Stomach (tissue), 4 donors: ENCODE measurements at regions not wholly inside any gene's neighbourhood (a gene's known extent, or its start where the extent isn't known, plus 50 kb on each side); places are given as distances from the start of the nearest gene placed in this dataset.
"Not testable (repeated sequence)": the region's sequence is repeated elsewhere in the genome, so short reads cannot be mapped to it uniquely, and the experiment has no call there.

Experiments used
- CTCF ChIP-seq, 7 experiments: fragments of 450-650 bp in 4 of 7; fragments of 200-600 bp in 3 of 7; sonication (generic) in 3 of 7; IDR thresholded peaks; one replicate each; pipeline ENCODE4 v1.5.1; 2016 to 2019; ENCODE audit warnings: antibody characterized with exemption in 7 of 7, control low read depth in 2 of 7, mild to moderate bottlenecking in 1 of 7
- EP300 ChIP-seq: sonication (generic); formaldehyde crosslinking; IDR thresholded peaks from one replicate; pipeline ENCODE4 v1.6.1; 2017; ENCODE audit warnings: antibody characterized with exemption
- POLR2A ChIP-seq, 4 donors: fragments of 450-650 bp; IDR thresholded peaks; one replicate each; pipeline ENCODE4 v1.6.1; 2016; ENCODE audit warnings: antibody characterized with exemption in 4 of 4, control low read depth in 2 of 4, mild to moderate bottlenecking in 1 of 4, moderate library complexity in 1 of 4

GRCh38 chr2:36091844-36092741 is 263.5 kb upstream of the CRIM1 start:
- TF ChIP-seq CTCF (IDR thresholded peaks at IDR 0.05); POLR2A (IDR thresholded peaks at IDR 0.05); EP300: not testable (repeated sequence)
